HCT116 (cell line): ENCODE measurements at regions not wholly inside any gene's neighbourhood (a gene's known extent, or its start where the extent isn't known, plus 50 kb on each side); places are given as distances from the start of the nearest gene placed in this dataset.

Source experiments
- CBX3 ChIP-seq: IDR thresholded peaks from 2 replicates; pipeline ENCODE4 v1.6.1; 2012; ENCODE audit warnings: low read depth
- CTCF ChIP-seq, 3 experiments: fragments of 200-600 bp in 1 of 3; sonication (generic) in 1 of 3; IDR thresholded peaks in 2 of 3; conservative IDR thresholded peaks in 1 of 3; 2 replicates each; pipeline ENCODE4 v1.5.1; 2012 to 2017; ENCODE audit warnings: low read depth in 2 of 3, low read length in 2 of 3, antibody characterized with exemption in 1 of 3, borderline replicate concordance in 1 of 3, control low read depth in 1 of 3, mild to moderate bottlenecking in 1 of 3, mixed read lengths in 1 of 3, mixed run types in 1 of 3, moderate library complexity in 1 of 3; ENCODE audit not compliant: insufficient read depth in 1 of 3
- EZH2 ChIP-seq: fragments of 200-600 bp; sonication (generic); IDR thresholded peaks from 2 replicates; pipeline ENCODE4 v1.6.1; 2017; ENCODE audit warnings: antibody characterized with exemption, mixed run types
- POLR2A ChIP-seq: IDR thresholded peaks from 2 replicates; pipeline ENCODE4 v1.7.0; 2011; ENCODE audit warnings: borderline replicate concordance; ENCODE audit not compliant: insufficient read depth, insufficient read length; ENCODE audit errors: extremely low read depth
- REST ChIP-seq: IDR thresholded peaks from 2 replicates; pipeline ENCODE4 v1.6.1; 2012; ENCODE audit warnings: low read depth
- SIN3A ChIP-seq: IDR thresholded peaks from 2 replicates; pipeline ENCODE4 v1.6.1; 2012; ENCODE audit warnings: low read depth
- SRF ChIP-seq: IDR thresholded peaks from 2 replicates; pipeline ENCODE4 v1.6.1; 2012; ENCODE audit warnings: low read depth

- TF ChIP-seq CTCF (IDR thresholded peaks at IDR 0.05 in 2 of 3, conservative IDR thresholded peaks at IDR 0.05 in 1 of 3; ENCODE audit: borderline replicate concordance in 1 of 3, insufficient read depth in 1 of 3, low read depth in 2 of 3, low read length in 2 of 3) (no peak), POLR2A (no peak), SRF (no peak), SIN3A (no peak), EZH2 (no peak), REST (no peak), CBX3 (no peak)
These were observed 170.9 kb downstream of the SEC61B start for GRCh38 chr9:99392986-99393385.
